T47D (cell line): ENCODE measurements at regions not wholly inside any gene's neighbourhood (a gene's known extent, or its start where the extent isn't known, plus 50 kb on each side); places are given as distances from the start of the nearest gene placed in this dataset.
A peak's percentile ranks its signal among the peaks of the same experiment; 100 is the strongest.

ENCODE experiments used
- DNase-seq, 2 experiments: peaks; one replicate each; pipeline versions ENCODE4 v3.0.0 to v3.0.0-alpha.2; 2011 to 2012; ENCODE audit warnings: low read depth in 1 of 2, low spot score in 1 of 2
- JUND ChIP-seq: IDR thresholded peaks from 2 replicates; pipeline ENCODE4 v1.6.1; 2012; ENCODE audit warnings: low read depth
- in situ Hi-C: cut with HindIII; loops from 2 replicates; pipeline ENCODE4 v1.10.0; 2016; ENCODE audit warnings: low sequenced_read_pairs, low pct_unique_long_range_greater_than_20kb

GRCh38 chr17:22506231-22506630, 813.9 kb downstream of the KCNJ18 start:
- in situ Hi-C loops: no loop called here
- DNase-seq: peak in 1 of 2 experiments; percentile 66
- TF ChIP-seq JUND: no peak

GRCh38 chr17:22506861-22507260, 814.5 kb downstream of the KCNJ18 start:
- in situ Hi-C loops: no loop called here
- TF ChIP-seq JUND: no peak
- no peak for DNase-seq

DNA sequence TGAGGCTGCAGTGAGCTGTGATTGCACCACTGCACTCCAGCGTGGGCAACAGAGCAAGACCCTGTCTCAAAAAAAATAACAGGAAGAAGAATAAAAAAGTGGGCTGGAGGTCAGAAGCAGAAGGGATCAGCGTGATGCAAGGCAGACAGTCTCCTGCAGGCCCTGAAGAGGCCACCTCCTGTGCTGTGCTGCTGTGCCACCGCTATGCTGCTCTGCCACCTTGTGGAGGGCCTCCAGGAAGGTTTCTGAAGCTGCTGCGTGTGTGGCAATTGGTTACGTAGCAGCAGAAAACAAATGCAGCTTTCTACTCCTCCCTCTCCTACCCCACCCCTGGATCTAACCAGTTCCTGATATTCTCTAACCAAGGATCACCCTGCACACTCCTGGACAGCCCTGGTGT, 815.5 kb downstream of the KCNJ18 start:
- TF ChIP-seq JUND: no peak
- in situ Hi-C loops: no loop called here
- DNase-seq: peak; percentile 46 to 82

DNA sequence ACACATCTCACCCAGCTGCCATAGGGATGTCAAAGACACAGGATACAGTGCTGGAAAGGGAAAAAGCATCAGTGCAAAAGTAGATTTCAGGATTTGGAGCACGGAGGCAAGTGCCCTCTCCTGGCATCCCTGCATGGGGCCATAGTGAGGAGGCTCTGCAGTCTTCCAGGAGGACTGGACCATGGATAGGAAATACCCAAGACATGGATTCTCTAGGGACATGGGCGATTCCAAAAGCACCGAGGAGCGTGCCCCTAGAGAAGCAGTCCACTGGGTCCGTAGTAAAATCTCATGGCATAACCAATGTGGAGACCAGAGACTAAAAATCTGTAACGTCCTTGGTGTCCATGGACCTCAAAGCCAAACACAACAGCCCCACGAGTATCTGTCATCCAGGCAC, 818.2 kb downstream of the KCNJ18 start:
- in situ Hi-C loops: no loop called here
- DNase-seq: no peak
- no peak for TF ChIP-seq JUND

- in situ Hi-C loops: no loop called here
- TF ChIP-seq JUND: no peak
- DNase-seq: no peak
These were observed 819.1 kb downstream of the KCNJ18 start for GRCh38 chr17:22511431-22511830.

DNA sequence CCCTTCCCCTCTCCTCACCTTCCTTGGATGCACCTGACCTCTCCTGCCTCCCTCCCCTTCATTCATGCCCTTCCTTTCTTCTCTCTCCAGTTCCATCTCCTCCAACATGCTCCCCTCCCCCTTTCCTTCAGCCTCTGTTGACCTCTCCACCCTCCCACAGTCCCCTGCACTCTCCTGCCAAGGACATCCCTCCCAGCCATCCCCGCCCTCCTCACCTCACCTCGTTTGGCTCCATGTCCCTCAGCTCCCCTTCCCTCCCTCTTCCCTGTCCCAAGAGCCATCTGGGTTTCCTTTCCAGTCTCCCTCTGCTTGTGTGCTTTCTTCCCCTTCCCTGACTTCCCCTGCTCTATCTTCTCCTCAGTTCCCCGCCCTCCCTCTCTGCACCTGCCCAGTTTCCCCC, 819.7 kb downstream of the KCNJ18 start:
- DNase-seq: no peak
- TF ChIP-seq JUND: no peak
- in situ Hi-C loops: no loop called here

- no peak for DNase-seq
- in situ Hi-C loops: no loop called here
- no peak for TF ChIP-seq JUND
These were observed 820.2 kb downstream of the KCNJ18 start for GRCh38 chr17:22512506-22512905.

GRCh38 chr17:22512997-22513538, 820.7 kb downstream of the KCNJ18 start:
- in situ Hi-C loops: no loop called here
- no peak for TF ChIP-seq JUND

DNA sequence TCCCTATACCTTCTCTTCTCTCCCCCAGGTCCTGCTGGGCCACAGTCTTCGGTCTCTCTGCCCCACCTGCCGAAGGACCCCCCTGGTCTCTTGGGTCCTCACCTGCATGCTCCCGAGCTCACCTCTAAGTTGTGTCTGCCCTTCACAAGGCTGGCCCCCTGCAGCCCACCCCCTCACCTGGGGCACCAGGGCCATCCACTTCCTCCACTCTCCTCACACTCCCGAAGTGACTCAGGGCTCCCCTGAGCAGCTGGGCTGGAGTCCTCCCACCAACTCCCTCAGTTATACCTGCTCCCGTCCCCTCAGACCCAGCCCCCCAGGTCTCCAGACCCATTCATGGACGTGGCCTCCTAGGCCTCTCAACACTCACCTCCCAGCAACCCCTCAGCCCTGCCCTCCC, 822.0 kb downstream of the KCNJ18 start:
- in situ Hi-C loops: no loop called here
- DNase-seq: no peak
- TF ChIP-seq JUND: no peak

More at GRCh38 chr17:22512997-22513538, 820.7 kb downstream of the KCNJ18 start:
- peak in 1 of 2 experiments; percentile 21 for DNase-seq

GRCh38 chr17:22514767-22515320, 822.5 kb downstream of the KCNJ18 start:
- TF ChIP-seq JUND: no peak
- in situ Hi-C loops: no loop called here
- DNase-seq: no peak

DNA sequence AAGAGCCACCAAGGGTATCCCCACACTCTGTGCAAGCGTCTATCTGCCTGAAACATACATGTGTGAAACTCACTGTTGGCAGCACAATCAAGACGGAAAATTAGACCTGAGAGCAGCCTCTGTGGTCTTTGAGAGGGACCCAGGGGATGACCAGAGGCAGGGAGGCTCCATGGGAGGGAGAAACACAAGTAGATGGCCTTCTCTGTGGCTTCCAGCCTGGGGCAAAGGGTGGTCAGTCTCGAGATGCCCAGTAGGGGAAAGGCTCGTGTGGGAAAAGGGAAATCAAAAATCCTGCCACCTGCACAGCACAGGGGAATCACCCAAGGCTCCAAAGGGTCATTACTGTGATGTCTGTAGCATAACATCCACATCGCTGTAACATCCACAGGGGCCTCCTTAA, 823.3 kb downstream of the KCNJ18 start:
- DNase-seq: no peak
- TF ChIP-seq JUND: no peak
- in situ Hi-C loops: no loop called here

GRCh38 chr17:22516861-22517636, 824.7 kb downstream of the KCNJ18 start:
- DNase-seq: no peak
- in situ Hi-C loops: no loop called here
- TF ChIP-seq JUND: no peak

GRCh38 chr17:22517716-22518115, 825.4 kb downstream of the KCNJ18 start:
- peak in 1 of 2 experiments; percentile 65 for DNase-seq
- in situ Hi-C loops: no loop called here

More at GRCh38 chr17:22517716-22518115, 825.4 kb downstream of the KCNJ18 start:
- no peak for TF ChIP-seq JUND
